GM23338 (cell line): ENCODE measurements at regions not wholly inside any gene's neighbourhood (a gene's known extent, or its start where the extent isn't known, plus 50 kb on each side); places are given as distances from the start of the nearest gene placed in this dataset.

ENCODE experiments used
- EZH2 ChIP-seq: fragments of 200-600 bp; sonication (generic); IDR thresholded peaks from one replicate; pipeline ENCODE4 v1.8.0; 2017; ENCODE audit warnings: antibody characterized with exemption, mild to moderate bottlenecking, low read depth; ENCODE audit not compliant: unreplicated experiment
- TF ChIP-seq, protein P1 (sequence below), 2 experiments: fragments of 200-600 bp in 1 of 2; sonication (generic) in 1 of 2; conservative IDR thresholded peaks; 2 replicates each; pipeline versions ENCODE4 v1.5.1 to v1.6.1; 2016 to 2017; ENCODE audit warnings: antibody characterized with exemption in 2 of 2, low read depth in 2 of 2, mild to moderate bottlenecking in 2 of 2, moderate library complexity in 1 of 2

GRCh38 chr7:79563821-79564522, 110.5 kb upstream of the MAGI2 start:
- TF ChIP-seq EZH2 = no peak
- TF ChIP-seq, protein P1, sequence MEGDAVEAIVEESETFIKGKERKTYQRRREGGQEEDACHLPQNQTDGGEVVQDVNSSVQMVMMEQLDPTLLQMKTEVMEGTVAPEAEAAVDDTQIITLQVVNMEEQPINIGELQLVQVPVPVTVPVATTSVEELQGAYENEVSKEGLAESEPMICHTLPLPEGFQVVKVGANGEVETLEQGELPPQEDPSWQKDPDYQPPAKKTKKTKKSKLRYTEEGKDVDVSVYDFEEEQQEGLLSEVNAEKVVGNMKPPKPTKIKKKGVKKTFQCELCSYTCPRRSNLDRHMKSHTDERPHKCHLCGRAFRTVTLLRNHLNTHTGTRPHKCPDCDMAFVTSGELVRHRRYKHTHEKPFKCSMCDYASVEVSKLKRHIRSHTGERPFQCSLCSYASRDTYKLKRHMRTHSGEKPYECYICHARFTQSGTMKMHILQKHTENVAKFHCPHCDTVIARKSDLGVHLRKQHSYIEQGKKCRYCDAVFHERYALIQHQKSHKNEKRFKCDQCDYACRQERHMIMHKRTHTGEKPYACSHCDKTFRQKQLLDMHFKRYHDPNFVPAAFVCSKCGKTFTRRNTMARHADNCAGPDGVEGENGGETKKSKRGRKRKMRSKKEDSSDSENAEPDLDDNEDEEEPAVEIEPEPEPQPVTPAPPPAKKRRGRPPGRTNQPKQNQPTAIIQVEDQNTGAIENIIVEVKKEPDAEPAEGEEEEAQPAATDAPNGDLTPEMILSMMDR (conservative IDR thresholded peaks at IDR 0.05; ENCODE audit: low read depth in 2 of 2) = no peak
